B cell (primary cell): ENCODE measurements at regions not wholly inside any gene's neighbourhood (a gene's known extent, or its start where the extent isn't known, plus 50 kb on each side); places are given as distances from the start of the nearest gene placed in this dataset.
"Not testable (repeated sequence)": the region's sequence is repeated elsewhere in the genome, so short reads cannot be mapped to it uniquely, and the experiment has no call there.

ENCODE experiments used
- ATAC-seq: fragments of 200-7000 bp; cut with Tn5 transposase; one replicate; pipeline ENCODE4 v1.10.0; 2021; ENCODE audit warnings: low read depth, mild to moderate bottlenecking, moderate number of reproducible peaks, moderate library complexity
- CTCF ChIA-PET: fragments of 350-600 bp; sonication (Branson Sonifier 250); formaldehyde crosslinking; loops from one replicate; lab custom pipeline; 2021; ENCODE audit warnings: antibody characterized with exemption, inconsistent platforms; lab: Charles Lee
- POLR2A ChIA-PET: fragments of 350-600 bp; sonication (Branson Sonifier 250); formaldehyde crosslinking; loops from one replicate; lab custom pipeline; 2021; ENCODE audit warnings: antibody characterized with exemption; lab: Charles Lee
- DNase-seq: peaks from one replicate; pipeline ENCODE4 v3.0.0; 2013
- H2AFZ ChIP-seq: 2 replicates; pipeline ENCODE4 v1.6.1; 2012; ENCODE audit warnings: mild to moderate bottlenecking, low read depth, low read length; ENCODE audit not compliant: insufficient read depth, poor library complexity, severe bottlenecking
- H3K27ac ChIP-seq, 2 donors: 1 replicate in 1 of 2; 2 replicates in 1 of 2; pipeline ENCODE4 v1.5.1; 2012 to 2013; ENCODE audit warnings: low read length in 2 of 2, mild to moderate bottlenecking in 2 of 2, moderate library complexity in 1 of 2
- H3K27me3 ChIP-seq, 4 experiments: fragments of 200-600 bp in 1 of 4; sonication (generic) in 1 of 4; replicated peaks in 1 of 4; 1 replicate in 2 of 4; 2 replicates in 2 of 4; pipeline versions ENCODE4 v1.6.1 to v1.7.0; 2013 to 2016; ENCODE audit warnings: low read length in 3 of 4, mild to moderate bottlenecking in 2 of 4, mixed read lengths in 1 of 4, moderate library complexity in 1 of 4; ENCODE audit not compliant: insufficient read depth in 4 of 4, control insufficient read depth in 3 of 4; ENCODE audit errors: control extremely low read depth in 1 of 4
- H3K36me3 ChIP-seq, 2 experiments: replicated peaks in 1 of 2; 1 replicate in 1 of 2; 2 replicates in 1 of 2; pipeline versions ENCODE4 v1.6.1 to v1.7.1; 2013; ENCODE audit warnings: low read length in 1 of 2; ENCODE audit not compliant: insufficient read depth in 2 of 2, control insufficient read depth in 1 of 2; ENCODE audit errors: control extremely low read depth in 1 of 2, extremely low read depth in 1 of 2
- H3K4me1 ChIP-seq, 2 donors: fragments of 200-600 bp in 1 of 2; sonication (generic) in 1 of 2; 1 replicate in 1 of 2; 2 replicates in 1 of 2; pipeline versions ENCODE4 v1.5.1 to v1.6.1; 2013 to 2017; ENCODE audit warnings: low read length in 2 of 2; ENCODE audit not compliant: control insufficient read depth in 2 of 2, insufficient read depth in 2 of 2
- H3K4me2 ChIP-seq: replicated peaks from 2 replicates; pipeline ENCODE3; 2012; ENCODE audit warnings: mild to moderate bottlenecking, low read depth, low read length; ENCODE audit not compliant: poor library complexity, severe bottlenecking
- H3K4me3 ChIP-seq, 5 experiments: fragments of 200-600 bp in 1 of 5; sonication (generic) in 1 of 5; 1 replicate in 3 of 5; 2 replicates in 2 of 5; pipeline versions ENCODE4 v1.5.1 to v1.7.0; 2011 to 2016; ENCODE audit warnings: low read length in 4 of 5, mild to moderate bottlenecking in 4 of 5, low read depth in 2 of 5, control low read depth in 1 of 5, moderate library complexity in 1 of 5; ENCODE audit not compliant: insufficient read depth in 1 of 5; ENCODE audit errors: control extremely low read depth in 1 of 5, extremely low read depth in 1 of 5
- H3K79me2 ChIP-seq: fragments of 200-600 bp; sonication (generic); one replicate; pipeline ENCODE4 v1.6.0; 2016; ENCODE audit warnings: low read length; ENCODE audit not compliant: control insufficient read depth, insufficient read depth
- H3K9ac ChIP-seq: fragments of 200-600 bp; sonication (generic); 2 replicates; pipeline ENCODE4 v1.6.1; 2017; ENCODE audit warnings: mild to moderate bottlenecking, low read length, moderate library complexity
- H3K9me3 ChIP-seq, 3 donors: one replicate each; pipeline versions ENCODE4 v1.6.1 to v1.7.1; 2013; ENCODE audit warnings: low read length in 2 of 3; ENCODE audit not compliant: control insufficient read depth in 2 of 3, insufficient read depth in 1 of 3; ENCODE audit errors: control extremely low read depth in 1 of 3
- H4K20me1 ChIP-seq: 2 replicates; pipeline ENCODE4 v1.6.0; 2012; ENCODE audit warnings: mild to moderate bottlenecking, low read length; ENCODE audit not compliant: insufficient read depth, control insufficient read depth, poor library complexity, severe bottlenecking
- H3K27ac Mint-ChIP-seq: one replicate; pipeline ENCODE4 v1.8.0; 2021; ENCODE audit warnings: mixed read lengths
- H3K27me3 Mint-ChIP-seq: one replicate; pipeline ENCODE4 v1.8.0; 2021; ENCODE audit warnings: mixed read lengths
- H3K4me1 Mint-ChIP-seq: one replicate; pipeline ENCODE4 v1.8.0; 2021; ENCODE audit warnings: mixed read lengths
- H3K4me3 Mint-ChIP-seq: one replicate; pipeline ENCODE4 v1.8.0; 2021; ENCODE audit warnings: mixed read lengths
- H3K9me3 Mint-ChIP-seq: one replicate; pipeline ENCODE4 v1.8.0; 2022; ENCODE audit warnings: mixed read lengths; ENCODE audit not compliant: insufficient read depth
- EZH2 ChIP-seq: IDR thresholded peaks from 2 replicates; pipeline ENCODE4 v1.6.1; 2012; ENCODE audit warnings: borderline replicate concordance, low read depth, mild to moderate bottlenecking, moderate library complexity, low read length; ENCODE audit not compliant: insufficient read depth, poor library complexity, severe bottlenecking
- WGBS: methylation state at CpG from one replicate; pipeline ENCODE4 v1.1.5; 2013; ENCODE audit warnings: missing lambda C conversion rate; ENCODE audit not compliant: insufficient coverage; 5-methylcytosine and 5-hydroxymethylcytosine counted together
- intact Hi-C: fragments of 100-400 bp; cut with micrococcal nuclease; formaldehyde crosslinking; loops from one replicate; pipeline ENCODE4 v1.10.0; 2022
- TF ChIP-seq, protein P1 (sequence below): fragments of 200-600 bp; IDR thresholded peaks from one replicate; pipeline ENCODE4 v1.8.0; 2022; ENCODE audit warnings: antibody characterized with exemption, mild to moderate bottlenecking

DNA sequence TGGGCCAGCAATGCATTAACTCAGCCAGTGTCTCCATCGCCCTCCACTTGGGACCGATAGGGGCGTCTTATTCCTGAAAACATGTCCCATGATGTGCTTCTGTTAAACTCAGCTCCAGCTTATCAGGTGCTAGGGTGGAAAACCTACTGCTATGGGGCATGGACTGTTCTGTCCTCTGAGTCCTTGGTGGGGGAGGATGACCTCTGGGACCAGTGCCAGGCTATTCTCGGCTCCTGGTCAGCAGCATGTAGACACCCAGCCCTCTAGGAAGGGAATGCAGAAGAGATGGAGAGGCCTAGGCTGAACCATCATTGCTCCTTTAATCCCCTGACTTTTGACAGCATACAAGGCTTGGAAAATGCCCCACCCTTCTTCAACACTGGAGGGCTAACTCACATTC, 486.2 kb downstream of the MED13L start:
- no peak for TF ChIP-seq EZH2
- TF ChIP-seq, protein P1, sequence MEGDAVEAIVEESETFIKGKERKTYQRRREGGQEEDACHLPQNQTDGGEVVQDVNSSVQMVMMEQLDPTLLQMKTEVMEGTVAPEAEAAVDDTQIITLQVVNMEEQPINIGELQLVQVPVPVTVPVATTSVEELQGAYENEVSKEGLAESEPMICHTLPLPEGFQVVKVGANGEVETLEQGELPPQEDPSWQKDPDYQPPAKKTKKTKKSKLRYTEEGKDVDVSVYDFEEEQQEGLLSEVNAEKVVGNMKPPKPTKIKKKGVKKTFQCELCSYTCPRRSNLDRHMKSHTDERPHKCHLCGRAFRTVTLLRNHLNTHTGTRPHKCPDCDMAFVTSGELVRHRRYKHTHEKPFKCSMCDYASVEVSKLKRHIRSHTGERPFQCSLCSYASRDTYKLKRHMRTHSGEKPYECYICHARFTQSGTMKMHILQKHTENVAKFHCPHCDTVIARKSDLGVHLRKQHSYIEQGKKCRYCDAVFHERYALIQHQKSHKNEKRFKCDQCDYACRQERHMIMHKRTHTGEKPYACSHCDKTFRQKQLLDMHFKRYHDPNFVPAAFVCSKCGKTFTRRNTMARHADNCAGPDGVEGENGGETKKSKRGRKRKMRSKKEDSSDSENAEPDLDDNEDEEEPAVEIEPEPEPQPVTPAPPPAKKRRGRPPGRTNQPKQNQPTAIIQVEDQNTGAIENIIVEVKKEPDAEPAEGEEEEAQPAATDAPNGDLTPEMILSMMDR: no peak

DNA sequence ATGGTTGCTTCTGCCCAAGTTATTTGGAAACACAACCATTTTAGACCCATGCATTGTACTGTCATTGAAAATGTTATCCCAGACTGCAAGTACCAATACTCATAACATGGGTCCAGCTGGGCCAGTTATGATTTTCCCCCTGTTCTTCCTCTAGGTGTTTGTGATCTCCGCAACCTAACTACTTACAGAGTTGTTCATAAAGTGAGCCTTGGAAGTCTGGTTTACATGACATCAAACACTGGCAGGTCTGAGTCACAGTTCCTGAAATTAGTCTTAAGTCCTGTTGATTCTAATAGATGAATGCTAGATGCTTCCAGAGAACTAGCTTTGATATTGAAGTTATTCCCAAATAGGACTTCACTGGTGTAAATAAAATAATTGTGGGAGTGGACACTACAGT, 487.0 kb downstream of the MED13L start:
- ChIA-PET POLR2A (no interaction called here), CTCF (no interaction called here)
- H3K4me3 ChIP-seq: no peak overlapping the region
- ATAC-seq: no peak
- no peak overlapping the region for H3K4me2 ChIP-seq
- H2AFZ ChIP-seq: no peak overlapping the region
- H3K4me1 Mint-ChIP-seq: no peaks in the 10 kb centered on the region
- intact Hi-C loops: no loop called here
- no CpG with 5 or more reads among the region's 1 CpG for WGBS
- peaks cover 3% of the 10 kb centered on the region for H3K9me3 Mint-ChIP-seq
- DNase-seq: no peak
- no peaks in the 10 kb centered on the region for H3K4me1 ChIP-seq
- H3K9me3 ChIP-seq: peaks cover 0 to 5% (median 0%) of the 10 kb centered on the region in 3 donors
- no peak overlapping the region for H3K9ac ChIP-seq
- H3K36me3 ChIP-seq: no peaks in the 10 kb centered on the region
- no peak overlapping the region for H3K4me3 Mint-ChIP-seq
- no peaks in the 10 kb centered on the region for H3K79me2 ChIP-seq
- H3K27ac ChIP-seq: no peak overlapping the region
- H4K20me1 ChIP-seq: no peaks in the 10 kb centered on the region
- peaks cover 11% of the 10 kb centered on the region for H3K27me3 Mint-ChIP-seq
- no peaks in the 10 kb centered on the region for H3K27me3 ChIP-seq
- H3K27ac Mint-ChIP-seq: no peak overlapping the region
- TF ChIP-seq, protein P1: no peak
- no peak for TF ChIP-seq EZH2

More for the DNA sequence above, 486.2 kb downstream of the MED13L start:
- Mint-ChIP-seq H3K27ac (no peak overlapping the region), H3K27me3 (peaks cover 16% of the 10 kb centered on the region), H3K4me1 (no peaks in the 10 kb centered on the region), H3K4me3 (no peak overlapping the region), H3K9me3 (no peaks in the 10 kb centered on the region)
- ChIA-PET CTCF (no interaction called here), POLR2A (no interaction called here)
- Histone ChIP-seq H3K27me3 (no peaks in the 10 kb centered on the region), H3K9me3 (peaks cover 0 to 4% (median 0%) of the 10 kb centered on the region in 3 donors), H2AFZ (no peak overlapping the region), H3K36me3 (no peaks in the 10 kb centered on the region), H3K9ac (no peak overlapping the region), H3K4me1 (no peaks in the 10 kb centered on the region), H3K27ac (no peak overlapping the region), H3K4me2 (no peak overlapping the region), H3K4me3 (no peak overlapping the region), H4K20me1 (no peaks in the 10 kb centered on the region), H3K79me2 (no peaks in the 10 kb centered on the region)
- no peak for DNase-seq
- 93% methylated on average over 3 of the region's 4 CpGs for WGBS
- ATAC-seq: no peak
- intact Hi-C loops: no loop called here

DNA sequence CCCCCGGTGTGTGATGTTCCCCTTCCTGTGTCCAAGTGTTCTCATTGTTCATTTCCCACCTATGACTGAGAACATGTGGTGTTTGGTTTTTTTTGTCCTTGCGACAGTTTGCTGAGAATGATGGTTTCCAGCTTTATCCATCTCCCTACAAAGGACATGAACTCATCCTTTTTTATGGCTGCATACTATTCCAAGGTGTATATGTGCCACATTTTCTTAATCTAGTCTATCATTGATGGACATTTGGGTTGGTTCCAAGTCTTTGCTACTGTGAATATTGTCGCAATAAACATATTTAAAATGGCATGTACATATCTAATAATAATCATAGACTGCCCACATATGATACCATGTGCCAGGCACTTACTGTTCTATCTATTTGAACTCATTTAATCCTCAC, 491.0 kb downstream of the MED13L start:
- ATAC-seq, H3K4me3 Mint-ChIP-seq, H3K27me3 Mint-ChIP-seq, H3K9me3 Mint-ChIP-seq, H3K36me3 ChIP-seq, H3K27ac ChIP-seq, H3K4me3 ChIP-seq, H3K27me3 ChIP-seq, H2AFZ ChIP-seq, DNase-seq, POLR2A ChIA-PET, H3K27ac Mint-ChIP-seq, H3K79me2 ChIP-seq, H3K4me2 ChIP-seq, H4K20me1 ChIP-seq, H3K4me1 ChIP-seq, H3K4me1 Mint-ChIP-seq, intact Hi-C loops, H3K9me3 ChIP-seq, H3K9ac ChIP-seq, CTCF ChIA-PET: not testable (repeated sequence)
- no CpG with 5 or more reads among the region's 3 CpGs for WGBS
